Gastroesophageal sphincter (tissue), 3 donors: ENCODE measurements at regions not wholly inside any gene's neighbourhood (a gene's known extent, or its start where the extent isn't known, plus 50 kb on each side); places are given as distances from the start of the nearest gene placed in this dataset.

Experiments used
- EP300 ChIP-seq: sonication (generic); formaldehyde crosslinking; IDR thresholded peaks from one replicate; pipeline ENCODE4 v1.6.1; 2017; ENCODE audit warnings: antibody characterized with exemption, mild to moderate bottlenecking
- POLR2A ChIP-seq, 2 donors: fragments of 450-650 bp; IDR thresholded peaks; one replicate each; pipeline ENCODE4 v1.6.1; 2017; ENCODE audit warnings: antibody characterized with exemption in 2 of 2, mild to moderate bottlenecking in 2 of 2, moderate library complexity in 1 of 2
- POLR2AphosphoS5 ChIP-seq: sonication (generic); formaldehyde crosslinking; IDR thresholded peaks from one replicate; pipeline ENCODE4 v1.6.1; 2017; ENCODE audit warnings: antibody characterized with exemption
- TF ChIP-seq, protein P1 (sequence below), 4 experiments: fragments of 200-600 bp in 2 of 4; fragments of 450-650 bp in 2 of 4; sonication (generic) in 1 of 4; IDR thresholded peaks; one replicate each; pipeline ENCODE4 v1.5.1; 2017 to 2019; ENCODE audit warnings: antibody characterized with exemption in 4 of 4, mild to moderate bottlenecking in 2 of 4, moderate library complexity in 2 of 4

DNA sequence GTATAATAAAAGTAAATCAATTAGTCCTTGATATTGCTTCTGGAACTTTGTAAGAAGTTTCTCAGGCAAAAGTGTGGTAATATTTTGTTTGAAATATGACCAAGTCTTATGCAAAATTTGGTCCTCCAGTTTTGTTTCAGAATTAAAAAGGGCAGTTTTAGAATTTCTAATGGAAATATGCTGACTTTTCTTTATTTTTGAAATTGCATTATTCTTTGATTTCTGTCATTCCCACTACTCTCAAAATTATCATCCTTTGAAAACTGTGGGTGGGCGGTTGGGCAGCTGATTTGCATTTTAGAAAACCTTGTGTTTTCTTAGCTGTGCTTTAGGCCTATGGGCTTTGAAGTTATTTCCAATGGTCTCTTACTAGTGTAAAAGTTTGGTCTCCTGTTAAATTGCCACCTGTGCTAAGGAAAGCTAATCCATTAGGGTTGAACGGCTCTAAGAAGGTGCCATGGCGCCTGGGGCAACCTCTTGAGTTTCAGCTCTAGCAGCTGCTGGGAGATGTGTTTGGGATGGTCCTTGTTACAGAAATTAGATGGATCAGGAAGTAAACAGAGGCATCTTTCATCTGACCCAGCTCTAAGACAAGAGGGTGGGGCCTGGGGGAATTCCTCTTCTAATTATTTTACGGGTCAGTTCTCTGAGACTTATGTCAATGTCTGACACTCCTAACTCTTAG, 880.8 kb upstream of the SLC35B3 start:
- TF ChIP-seq, protein P1, sequence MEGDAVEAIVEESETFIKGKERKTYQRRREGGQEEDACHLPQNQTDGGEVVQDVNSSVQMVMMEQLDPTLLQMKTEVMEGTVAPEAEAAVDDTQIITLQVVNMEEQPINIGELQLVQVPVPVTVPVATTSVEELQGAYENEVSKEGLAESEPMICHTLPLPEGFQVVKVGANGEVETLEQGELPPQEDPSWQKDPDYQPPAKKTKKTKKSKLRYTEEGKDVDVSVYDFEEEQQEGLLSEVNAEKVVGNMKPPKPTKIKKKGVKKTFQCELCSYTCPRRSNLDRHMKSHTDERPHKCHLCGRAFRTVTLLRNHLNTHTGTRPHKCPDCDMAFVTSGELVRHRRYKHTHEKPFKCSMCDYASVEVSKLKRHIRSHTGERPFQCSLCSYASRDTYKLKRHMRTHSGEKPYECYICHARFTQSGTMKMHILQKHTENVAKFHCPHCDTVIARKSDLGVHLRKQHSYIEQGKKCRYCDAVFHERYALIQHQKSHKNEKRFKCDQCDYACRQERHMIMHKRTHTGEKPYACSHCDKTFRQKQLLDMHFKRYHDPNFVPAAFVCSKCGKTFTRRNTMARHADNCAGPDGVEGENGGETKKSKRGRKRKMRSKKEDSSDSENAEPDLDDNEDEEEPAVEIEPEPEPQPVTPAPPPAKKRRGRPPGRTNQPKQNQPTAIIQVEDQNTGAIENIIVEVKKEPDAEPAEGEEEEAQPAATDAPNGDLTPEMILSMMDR (IDR thresholded peaks at IDR 0.05), result no peak
- no peak for TF ChIP-seq POLR2AphosphoS5
- no peak for TF ChIP-seq POLR2A (IDR thresholded peaks at IDR 0.05)
- no peak for TF ChIP-seq EP300
